ENCODE measurements at regions not wholly inside any gene's neighbourhood (a gene's known extent, or its start where the extent isn't known, plus 50 kb on each side); places are given as distances from the start of the nearest gene placed in this dataset.

DNA sequence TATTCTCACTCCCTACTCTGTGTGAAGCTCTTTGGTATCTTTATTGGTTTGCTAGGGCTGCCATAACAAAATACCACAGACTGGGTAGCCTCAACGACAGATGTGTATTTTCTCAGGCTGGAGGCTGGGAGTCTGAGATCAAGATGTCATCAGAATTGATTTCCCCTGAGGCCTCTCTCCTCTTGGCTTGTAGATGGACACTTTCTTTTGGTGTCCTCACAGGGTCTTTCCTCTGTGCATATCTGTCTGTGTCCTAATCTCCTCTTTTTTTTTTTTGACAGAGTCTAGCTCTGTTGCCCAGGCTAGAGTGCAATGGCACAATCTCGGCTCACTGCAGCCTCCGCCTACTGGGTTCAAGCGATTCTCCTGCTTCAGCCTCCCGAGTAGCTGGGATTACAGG lies 71.4 kb upstream of the KCNJ6 start:
- TF ChIP-seq REST (IDR thresholded peaks at IDR 0.05; ENCODE audit: insufficient read depth in 1 of 2, low read depth in 2 of 2, low read length in 1 of 2) (no peak), SIN3A (IDR thresholded peaks at IDR 0.05; ENCODE audit: borderline replicate concordance, insufficient read depth, low read depth, low read length) (no peak), POLR2AphosphoS5 (IDR thresholded peaks at IDR 0.05; ENCODE audit: low read depth, low read length) (no peak), TCF7L2 (IDR thresholded peaks at IDR 0.05; ENCODE audit: low read depth, low read length) (no peak)
- TF ChIP-seq, protein P1, sequence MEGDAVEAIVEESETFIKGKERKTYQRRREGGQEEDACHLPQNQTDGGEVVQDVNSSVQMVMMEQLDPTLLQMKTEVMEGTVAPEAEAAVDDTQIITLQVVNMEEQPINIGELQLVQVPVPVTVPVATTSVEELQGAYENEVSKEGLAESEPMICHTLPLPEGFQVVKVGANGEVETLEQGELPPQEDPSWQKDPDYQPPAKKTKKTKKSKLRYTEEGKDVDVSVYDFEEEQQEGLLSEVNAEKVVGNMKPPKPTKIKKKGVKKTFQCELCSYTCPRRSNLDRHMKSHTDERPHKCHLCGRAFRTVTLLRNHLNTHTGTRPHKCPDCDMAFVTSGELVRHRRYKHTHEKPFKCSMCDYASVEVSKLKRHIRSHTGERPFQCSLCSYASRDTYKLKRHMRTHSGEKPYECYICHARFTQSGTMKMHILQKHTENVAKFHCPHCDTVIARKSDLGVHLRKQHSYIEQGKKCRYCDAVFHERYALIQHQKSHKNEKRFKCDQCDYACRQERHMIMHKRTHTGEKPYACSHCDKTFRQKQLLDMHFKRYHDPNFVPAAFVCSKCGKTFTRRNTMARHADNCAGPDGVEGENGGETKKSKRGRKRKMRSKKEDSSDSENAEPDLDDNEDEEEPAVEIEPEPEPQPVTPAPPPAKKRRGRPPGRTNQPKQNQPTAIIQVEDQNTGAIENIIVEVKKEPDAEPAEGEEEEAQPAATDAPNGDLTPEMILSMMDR (IDR thresholded peaks at IDR 0.05), result no peak
- no peak overlapping the region for H3K4me3 ChIP-seq (ENCODE audit: low read depth in 2 of 2, low read length in 2 of 2)
- H3K36me3 ChIP-seq (ENCODE audit: control insufficient read depth, insufficient read depth, low read length), result no peaks in the 10 kb centered on the region
- DNase-seq (ENCODE audit: low read depth, low spot score) (no peak), ATAC-seq (no peak)
- no peaks in the 10 kb centered on the region for H3K4me1 ChIP-seq (ENCODE audit: control insufficient read depth, insufficient read depth, low read length)
- POLR2A ChIA-PET, result no interaction called here
- no peak overlapping the region for H3K27ac ChIP-seq (ENCODE audit: low read length)
- no peaks in the 10 kb centered on the region for H3K27me3 ChIP-seq (ENCODE audit: control insufficient read depth, insufficient read depth, low read length)
- intact Hi-C loops (cut with micrococcal nuclease; ENCODE audit: unreplicated experiment), result no loop called here
- no peaks in the 10 kb centered on the region for H3K9me3 ChIP-seq (ENCODE audit: control insufficient read depth, insufficient read depth, low read depth, low read length)
- in situ Hi-C loops (cut with HindIII; ENCODE audit: low pct_unique_long_range_greater_than_20kb, low sequenced_read_pairs), result no loop called here
- CTCF ChIA-PET, result no interaction called here
- no TSS peak for BruUV-seq (replicated peaks)

DNA sequence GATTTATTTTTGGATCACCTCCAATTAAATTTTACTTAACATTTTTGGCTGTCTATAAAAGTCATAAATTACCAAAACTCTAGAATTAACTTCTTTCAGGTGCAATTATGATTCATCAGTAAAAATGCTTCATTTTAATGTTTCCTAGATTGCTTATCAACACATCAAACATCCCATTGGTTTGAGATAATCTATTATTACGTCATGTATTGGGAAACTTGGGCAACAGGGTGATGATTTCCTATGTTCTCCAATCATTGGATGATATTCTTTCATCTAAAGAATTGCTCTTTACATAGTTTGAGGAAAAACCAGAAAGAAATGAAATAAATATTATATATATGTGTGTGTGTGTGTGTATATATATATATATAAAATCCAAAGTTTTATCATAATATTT lies 76.8 kb upstream of the KCNJ6 start:
- Histone ChIP-seq H3K9me3 (ENCODE audit: control insufficient read depth, insufficient read depth, low read depth, low read length) (no peaks in the 10 kb centered on the region), H3K4me3 (ENCODE audit: low read depth in 2 of 2, low read length in 2 of 2) (no peak overlapping the region), H3K27ac (ENCODE audit: low read length) (no peak overlapping the region), H3K27me3 (ENCODE audit: control insufficient read depth, insufficient read depth, low read length) (no peaks in the 10 kb centered on the region), H3K36me3 (ENCODE audit: control insufficient read depth, insufficient read depth, low read length) (no peaks in the 10 kb centered on the region), H3K4me1 (ENCODE audit: control insufficient read depth, insufficient read depth, low read length) (no peaks in the 10 kb centered on the region)
- TF ChIP-seq, protein P1 (IDR thresholded peaks at IDR 0.05), result no peak
- no peak for TF ChIP-seq TCF7L2 (IDR thresholded peaks at IDR 0.05; ENCODE audit: low read depth, low read length)
- no peak for TF ChIP-seq REST (IDR thresholded peaks at IDR 0.05; ENCODE audit: insufficient read depth in 1 of 2, low read depth in 2 of 2, low read length in 1 of 2)
- TF ChIP-seq SIN3A (IDR thresholded peaks at IDR 0.05; ENCODE audit: borderline replicate concordance, insufficient read depth, low read depth, low read length), result no peak
- TF ChIP-seq POLR2AphosphoS5 (IDR thresholded peaks at IDR 0.05; ENCODE audit: low read depth, low read length), result no peak
- DNase-seq (ENCODE audit: low read depth, low spot score) (no peak), ATAC-seq (no peak)
- ChIA-PET CTCF (interaction anchor here (0.7 kb wide), 1 partner anchor 105 kb away, joined by 3 read pairs; no protein-coding TSS in a partner anchor), POLR2A (no interaction called here)
- BruUV-seq (replicated peaks), result no TSS peak
- in situ Hi-C loops (cut with HindIII; ENCODE audit: low pct_unique_long_range_greater_than_20kb, low sequenced_read_pairs), result no loop called here
- intact Hi-C loops (cut with micrococcal nuclease; ENCODE audit: unreplicated experiment), result no loop called here
